ENCODE measurements at regions not wholly inside any gene's neighbourhood (a gene's known extent, or its start where the extent isn't known, plus 50 kb on each side); places are given as distances from the start of the nearest gene placed in this dataset.

DNA sequence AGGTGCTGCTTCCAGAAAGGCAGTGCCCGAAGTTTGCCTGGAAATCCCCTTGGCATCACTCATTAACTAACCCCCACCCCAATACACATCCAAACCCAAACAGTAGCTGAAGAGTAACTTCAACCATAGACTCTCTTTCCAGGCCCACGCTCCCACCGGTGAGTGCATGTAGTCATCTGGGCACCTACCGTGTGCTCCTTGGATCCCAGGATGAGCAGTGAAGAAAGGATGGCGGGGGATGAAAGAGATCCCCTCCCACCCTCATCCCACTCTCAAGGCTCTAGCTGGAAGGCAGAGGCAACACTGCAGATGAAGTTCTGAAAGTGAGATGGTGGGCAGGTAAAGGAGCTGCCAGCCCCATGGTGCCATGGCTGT lies 305.0 kb downstream of the SOX9 start:
- TF ChIP-seq, protein P1, sequence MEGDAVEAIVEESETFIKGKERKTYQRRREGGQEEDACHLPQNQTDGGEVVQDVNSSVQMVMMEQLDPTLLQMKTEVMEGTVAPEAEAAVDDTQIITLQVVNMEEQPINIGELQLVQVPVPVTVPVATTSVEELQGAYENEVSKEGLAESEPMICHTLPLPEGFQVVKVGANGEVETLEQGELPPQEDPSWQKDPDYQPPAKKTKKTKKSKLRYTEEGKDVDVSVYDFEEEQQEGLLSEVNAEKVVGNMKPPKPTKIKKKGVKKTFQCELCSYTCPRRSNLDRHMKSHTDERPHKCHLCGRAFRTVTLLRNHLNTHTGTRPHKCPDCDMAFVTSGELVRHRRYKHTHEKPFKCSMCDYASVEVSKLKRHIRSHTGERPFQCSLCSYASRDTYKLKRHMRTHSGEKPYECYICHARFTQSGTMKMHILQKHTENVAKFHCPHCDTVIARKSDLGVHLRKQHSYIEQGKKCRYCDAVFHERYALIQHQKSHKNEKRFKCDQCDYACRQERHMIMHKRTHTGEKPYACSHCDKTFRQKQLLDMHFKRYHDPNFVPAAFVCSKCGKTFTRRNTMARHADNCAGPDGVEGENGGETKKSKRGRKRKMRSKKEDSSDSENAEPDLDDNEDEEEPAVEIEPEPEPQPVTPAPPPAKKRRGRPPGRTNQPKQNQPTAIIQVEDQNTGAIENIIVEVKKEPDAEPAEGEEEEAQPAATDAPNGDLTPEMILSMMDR (IDR thresholded peaks at IDR 0.05) = no peak
- no peak for TF ChIP-seq POLR2A (IDR thresholded peaks at IDR 0.05)
